Non-pigmented ciliary epithelial cell (primary cell): ENCODE measurements at regions not wholly inside any gene's neighbourhood (a gene's known extent, or its start where the extent isn't known, plus 50 kb on each side); places are given as distances from the start of the nearest gene placed in this dataset.

Experiments used
- DNase-seq: peaks from one replicate; pipeline ENCODE4 v3.0.0-alpha.2; 2010; ENCODE audit warnings: low read depth

- DNase-seq, result no peak
Measured at GRCh38 chr5:105993027-105993426, 1677.7 kb downstream of the EFNA5 start.

- no peak for DNase-seq
Measured at GRCh38 chr5:105982526-105982925, 1688.2 kb downstream of the EFNA5 start.

GRCh38 chr5:105978011-105978410, 1692.7 kb downstream of the EFNA5 start:
- no peak for DNase-seq

- no peak for DNase-seq
Measured at GRCh38 chr5:105977163-105977562, 1693.6 kb downstream of the EFNA5 start.

- no peak for DNase-seq
Measured at GRCh38 chr5:105970919-105971318, 1699.8 kb downstream of the EFNA5 start.

- DNase-seq, result no peak
Measured at GRCh38 chr5:105968981-105969380, 1701.8 kb downstream of the EFNA5 start.

- DNase-seq, result no peak
Measured at GRCh38 chr5:105963696-105964255, 1707.0 kb downstream of the EFNA5 start.

GRCh38 chr5:105961572-105961971, 1709.2 kb downstream of the EFNA5 start:
- DNase-seq, result no peak

GRCh38 chr5:105956456-105957196, 1714.1 kb downstream of the EFNA5 start:
- no peak for DNase-seq

- no peak for DNase-seq
Measured at GRCh38 chr5:105954341-105954740, 1716.4 kb downstream of the EFNA5 start.

- no peak for DNase-seq
Measured at GRCh38 chr5:105953616-105954015, 1717.1 kb downstream of the EFNA5 start.

- no peak for DNase-seq
Measured at GRCh38 chr5:105952875-105953274, 1717.9 kb downstream of the EFNA5 start.

GRCh38 chr5:105947461-105947860, 1723.3 kb downstream of the EFNA5 start:
- no peak for DNase-seq

GRCh38 chr5:105945203-105945972, 1725.3 kb downstream of the EFNA5 start:
- no peak for DNase-seq

- no peak for DNase-seq
Measured at GRCh38 chr5:105940181-105940580, 1730.6 kb downstream of the EFNA5 start.

- no peak for DNase-seq
Measured at GRCh38 chr5:105934171-105934570, 1736.6 kb downstream of the EFNA5 start.

- DNase-seq, result peak; percentile 47
Measured at GRCh38 chr5:105931881-105932421, 1738.8 kb downstream of the EFNA5 start.

GRCh38 chr5:105929858-105930257, 1740.9 kb downstream of the EFNA5 start:
- DNase-seq, result no peak

- DNase-seq, result peak; percentile 50
Measured at GRCh38 chr5:105924366-105924765, 1746.4 kb downstream of the EFNA5 start.

GRCh38 chr5:105922574-105922973, 1748.2 kb downstream of the EFNA5 start:
- no peak for DNase-seq

- no peak for DNase-seq
Measured at GRCh38 chr5:105922080-105922479, 1748.7 kb downstream of the EFNA5 start.

- no peak for DNase-seq
Measured at GRCh38 chr5:105917189-105917588, 1753.5 kb downstream of the EFNA5 start.

- DNase-seq, result no peak
Measured at GRCh38 chr5:105907016-105907415, 1763.7 kb downstream of the EFNA5 start.
